ENCODE measurements at regions not wholly inside any gene's neighbourhood (a gene's known extent, or its start where the extent isn't known, plus 50 kb on each side); places are given as distances from the start of the nearest gene placed in this dataset.

- TF ChIP-seq CSRNP3 (CRISPR knock-in tag; IDR thresholded peaks at IDR 0.05) (no peak), ZFP3 (CRISPR knock-in tag; IDR thresholded peaks at IDR 0.05) (no peak), POU6F1 (CRISPR knock-in tag; IDR thresholded peaks at IDR 0.05; ENCODE audit: borderline replicate concordance, low read depth) (no peak), BACH2 (CRISPR knock-in tag; IDR thresholded peaks at IDR 0.05; ENCODE audit: borderline replicate concordance) (no peak), ZNF565 (CRISPR knock-in tag; conservative IDR thresholded peaks at IDR 0.05; ENCODE audit: low read depth) (no peak)
Observed at GRCh38 chr2:18170642-18171041, 292.2 kb downstream of the KCNS3 start (continued).

GRCh38 chr2:18169893-18170175 is 291.4 kb downstream of the KCNS3 start:
- TF ChIP-seq CSRNP3 (CRISPR knock-in tag; IDR thresholded peaks at IDR 0.05): no peak
- no peak for TF ChIP-seq ZNF8 (CRISPR knock-in tag; IDR thresholded peaks at IDR 0.05)
- no peak for TF ChIP-seq RARB (CRISPR knock-in tag; IDR thresholded peaks at IDR 0.05)
- TF ChIP-seq TCF4 (CRISPR knock-in tag; IDR thresholded peaks at IDR 0.05; ENCODE audit: borderline replicate concordance): no peak
- no peak for TF ChIP-seq POU6F1 (CRISPR knock-in tag; IDR thresholded peaks at IDR 0.05; ENCODE audit: borderline replicate concordance, low read depth)
- no peak for TF ChIP-seq ZC3H10 (CRISPR knock-in tag; IDR thresholded peaks at IDR 0.05)
- no peak for TF ChIP-seq TOX (CRISPR knock-in tag; IDR thresholded peaks at IDR 0.05; ENCODE audit: borderline replicate concordance)
- TF ChIP-seq TSHZ2 (CRISPR knock-in tag; IDR thresholded peaks at IDR 0.05): no peak
- TF ChIP-seq GLIS3 (CRISPR knock-in tag; IDR thresholded peaks at IDR 0.05): no peak
- TF ChIP-seq ZNF70 (CRISPR knock-in tag; IDR thresholded peaks at IDR 0.05): no peak
- TF ChIP-seq PATZ1 (CRISPR knock-in tag; IDR thresholded peaks at IDR 0.05; ENCODE audit: borderline replicate concordance): no peak
- no peak for TF ChIP-seq SNAI2 (CRISPR knock-in tag; IDR thresholded peaks at IDR 0.05)
- no peak for TF ChIP-seq PPARA (CRISPR knock-in tag; IDR thresholded peaks at IDR 0.05; ENCODE audit: borderline replicate concordance)
- no peak for TF ChIP-seq ZFP30 (CRISPR knock-in tag; IDR thresholded peaks at IDR 0.05)
- TF ChIP-seq BACH2 (CRISPR knock-in tag; IDR thresholded peaks at IDR 0.05; ENCODE audit: borderline replicate concordance): no peak
- no peak for TF ChIP-seq CSDC2 (CRISPR knock-in tag; IDR thresholded peaks at IDR 0.05)
- TF ChIP-seq CREB5 (CRISPR knock-in tag; IDR thresholded peaks at IDR 0.05; ENCODE audit: low read depth): no peak
- TF ChIP-seq ISL1 (CRISPR knock-in tag; IDR thresholded peaks at IDR 0.05): no peak
- no peak for TF ChIP-seq ZNF565 (CRISPR knock-in tag; conservative IDR thresholded peaks at IDR 0.05; ENCODE audit: low read depth)
- TF ChIP-seq ZFP3 (CRISPR knock-in tag; IDR thresholded peaks at IDR 0.05): no peak
- no peak for ATAC-seq
